WTC11 (cell line): ENCODE measurements at regions not wholly inside any gene's neighbourhood (a gene's known extent, or its start where the extent isn't known, plus 50 kb on each side); places are given as distances from the start of the nearest gene placed in this dataset.

ENCODE experiments used
- ATAC-seq: fragments of 200-7000 bp; cut with Tn5 transposase; 2 replicates; pipeline ENCODE4 v1.10.0; 2021; ENCODE audit warnings: mild to moderate bottlenecking, moderate library complexity
- CTCF ChIA-PET: fragments of 300-600 bp; sonication (Branson Sonifier 250); formaldehyde crosslinking; loops from one replicate; lab custom pipeline; 2021; ENCODE audit warnings: antibody characterized with exemption; lab: Charles Lee
- POLR2A ChIA-PET: fragments of 350-600 bp; sonication (Branson Sonifier 250); formaldehyde crosslinking; loops from one replicate; lab custom pipeline; 2021; ENCODE audit warnings: antibody characterized with exemption; lab: Charles Lee
- DNase-seq: peaks from one replicate; pipeline ENCODE4 v3.0.0; 2021; ENCODE audit warnings: low spot score
- H3K27ac Mint-ChIP-seq: 2 replicates; pipeline ENCODE4 v1.8.0; 2021; ENCODE audit warnings: mixed read lengths
- H3K27me3 Mint-ChIP-seq: 2 replicates; pipeline ENCODE4 v1.8.0; 2021; ENCODE audit warnings: low read depth, mild to moderate bottlenecking, moderate library complexity, mixed read lengths
- H3K36me3 Mint-ChIP-seq: 2 replicates; pipeline ENCODE4 v1.8.0; 2021; ENCODE audit warnings: mixed read lengths
- H3K4me1 Mint-ChIP-seq: 2 replicates; pipeline ENCODE4 v1.8.0; 2022; ENCODE audit warnings: mixed read lengths
- H3K4me3 Mint-ChIP-seq: 2 replicates; pipeline ENCODE4 v1.8.0; 2021; ENCODE audit warnings: mild to moderate bottlenecking, moderate library complexity, mixed read lengths
- H3K9me3 Mint-ChIP-seq: 2 replicates; pipeline ENCODE4 v1.8.0; 2021; ENCODE audit warnings: mixed read lengths
- CTCF ChIP-seq: fragments of 200-600 bp; IDR thresholded peaks from 2 replicates; pipeline ENCODE4 v1.8.0; 2022; ENCODE audit warnings: antibody characterized with exemption
- ERG ChIP-seq: fragments of 250-450 bp; sonication (Bioruptor Pico); IDR thresholded peaks from 2 replicates; pipeline ENCODE4 v1.8.0; 2021; ENCODE audit warnings: mild to moderate bottlenecking
- GABPB1 ChIP-seq: sonication (generic); formaldehyde crosslinking; IDR thresholded peaks from 2 replicates; pipeline ENCODE4 v1.8.1; 2023; ENCODE audit warnings: mild to moderate bottlenecking, missing genetic modification reagents
- JAZF1 ChIP-seq: fragments of 250-450 bp; sonication (Bioruptor Pico); IDR thresholded peaks from 2 replicates; pipeline ENCODE4 v1.9.0; 2021; ENCODE audit warnings: moderate library complexity, mild to moderate bottlenecking, inconsistent platforms
- NR3C1 ChIP-seq: sonication (generic); formaldehyde crosslinking; conservative IDR thresholded peaks from 2 replicates; pipeline ENCODE4 v1.8.1; 2023; ENCODE audit warnings: low read depth, mild to moderate bottlenecking, missing genetic modification reagents
- RELA ChIP-seq: sonication (generic); formaldehyde crosslinking; IDR thresholded peaks from 2 replicates; pipeline ENCODE4 v1.8.1; 2022; ENCODE audit warnings: missing genetic modification reagents, mild to moderate bottlenecking, borderline replicate concordance
- RORB ChIP-seq: fragments of 250-450 bp; sonication (Bioruptor Pico); IDR thresholded peaks from 2 replicates; pipeline ENCODE4 v1.9.0; 2021; ENCODE audit warnings: mild to moderate bottlenecking
- SP1 ChIP-seq: sonication (generic); formaldehyde crosslinking; conservative IDR thresholded peaks from 2 replicates; pipeline ENCODE4 v1.8.1; 2022; ENCODE audit warnings: missing genetic modification reagents
- ZBTB43 ChIP-seq: sonication (generic); formaldehyde crosslinking; IDR thresholded peaks from 2 replicates; pipeline ENCODE4 v1.8.1; 2023; ENCODE audit warnings: mild to moderate bottlenecking, missing genetic modification reagents
- ZNF219 ChIP-seq: sonication (generic); formaldehyde crosslinking; IDR thresholded peaks from 2 replicates; pipeline ENCODE4 v1.8.0; 2023; ENCODE audit warnings: missing genetic modification reagents, mild to moderate bottlenecking, borderline replicate concordance
- ZNF263 ChIP-seq: sonication (generic); formaldehyde crosslinking; IDR thresholded peaks from 2 replicates; pipeline ENCODE4 v1.8.1; 2022; ENCODE audit warnings: low read depth, mild to moderate bottlenecking, moderate library complexity, missing genetic modification reagents
- ZNF416 ChIP-seq: fragments of 250-450 bp; sonication (Bioruptor Pico); IDR thresholded peaks from 2 replicates; pipeline ENCODE4 v1.9.0; 2021; ENCODE audit warnings: mild to moderate bottlenecking, inconsistent platforms
- ZNF425 ChIP-seq: fragments of 250-450 bp; sonication (Bioruptor Pico); conservative IDR thresholded peaks from 2 replicates; pipeline ENCODE4 v1.9.0; 2021; ENCODE audit warnings: mild to moderate bottlenecking
- ZNF532 ChIP-seq: fragments of 250-450 bp; sonication (Bioruptor Pico); IDR thresholded peaks from 2 replicates; pipeline ENCODE4 v1.9.0; 2021; ENCODE audit warnings: mild to moderate bottlenecking, borderline replicate concordance
- TF ChIP-seq, protein P1 (sequence below): sonication (generic); formaldehyde crosslinking; IDR thresholded peaks from 2 replicates; pipeline ENCODE4 v1.8.0; 2022; ENCODE audit warnings: mild to moderate bottlenecking, missing genetic modification reagents
- TF ChIP-seq, protein P2 (sequence below): sonication (generic); formaldehyde crosslinking; IDR thresholded peaks from 2 replicates; pipeline ENCODE4 v1.8.1; 2023; ENCODE audit warnings: mild to moderate bottlenecking, moderate library complexity, missing genetic modification reagents
- TF ChIP-seq, protein P3 (sequence below): sonication (generic); formaldehyde crosslinking; IDR thresholded peaks from 2 replicates; pipeline ENCODE4 v1.8.0; 2023; ENCODE audit warnings: mild to moderate bottlenecking, missing genetic modification reagents

DNA sequence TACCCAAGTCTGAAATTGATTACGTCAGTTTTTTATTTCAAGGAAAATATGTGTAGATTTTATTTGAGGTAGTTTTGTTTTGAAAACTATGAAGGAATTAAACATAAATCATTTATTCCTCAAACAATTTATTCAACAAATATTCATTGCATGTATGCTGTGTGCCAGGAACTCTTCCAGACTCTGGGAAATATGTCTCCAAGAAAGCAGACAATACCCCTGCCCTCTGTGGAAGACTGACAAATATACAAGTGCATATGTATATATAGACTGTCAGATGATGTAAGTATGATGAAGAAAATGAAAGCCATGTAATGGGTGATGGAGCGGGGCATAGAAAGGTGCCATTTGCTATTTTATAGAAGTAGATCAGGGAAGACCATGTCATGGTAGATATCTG lies 889.5 kb downstream of the USP25 start:
- H3K27ac Mint-ChIP-seq = no peak overlapping the region

More for the DNA sequence above, 889.5 kb downstream of the USP25 start:
- H3K4me1 Mint-ChIP-seq = peaks cover 4% of the 10 kb centered on the region; the same call in 1 of the 2 replicates
- POLR2A ChIA-PET = no interaction called here
- no peak for TF ChIP-seq ZNF263
- no peak for TF ChIP-seq ZNF425 (CRISPR knock-in tag)
- no peak for TF ChIP-seq GABPB1
- TF ChIP-seq, protein P1, sequence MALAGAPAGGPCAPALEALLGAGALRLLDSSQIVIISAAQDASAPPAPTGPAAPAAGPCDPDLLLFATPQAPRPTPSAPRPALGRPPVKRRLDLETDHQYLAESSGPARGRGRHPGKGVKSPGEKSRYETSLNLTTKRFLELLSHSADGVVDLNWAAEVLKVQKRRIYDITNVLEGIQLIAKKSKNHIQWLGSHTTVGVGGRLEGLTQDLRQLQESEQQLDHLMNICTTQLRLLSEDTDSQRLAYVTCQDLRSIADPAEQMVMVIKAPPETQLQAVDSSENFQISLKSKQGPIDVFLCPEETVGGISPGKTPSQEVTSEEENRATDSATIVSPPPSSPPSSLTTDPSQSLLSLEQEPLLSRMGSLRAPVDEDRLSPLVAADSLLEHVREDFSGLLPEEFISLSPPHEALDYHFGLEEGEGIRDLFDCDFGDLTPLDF (CRISPR knock-in tag) = no peak
- no peak for TF ChIP-seq ZNF532 (CRISPR knock-in tag)
- TF ChIP-seq, protein P2, sequence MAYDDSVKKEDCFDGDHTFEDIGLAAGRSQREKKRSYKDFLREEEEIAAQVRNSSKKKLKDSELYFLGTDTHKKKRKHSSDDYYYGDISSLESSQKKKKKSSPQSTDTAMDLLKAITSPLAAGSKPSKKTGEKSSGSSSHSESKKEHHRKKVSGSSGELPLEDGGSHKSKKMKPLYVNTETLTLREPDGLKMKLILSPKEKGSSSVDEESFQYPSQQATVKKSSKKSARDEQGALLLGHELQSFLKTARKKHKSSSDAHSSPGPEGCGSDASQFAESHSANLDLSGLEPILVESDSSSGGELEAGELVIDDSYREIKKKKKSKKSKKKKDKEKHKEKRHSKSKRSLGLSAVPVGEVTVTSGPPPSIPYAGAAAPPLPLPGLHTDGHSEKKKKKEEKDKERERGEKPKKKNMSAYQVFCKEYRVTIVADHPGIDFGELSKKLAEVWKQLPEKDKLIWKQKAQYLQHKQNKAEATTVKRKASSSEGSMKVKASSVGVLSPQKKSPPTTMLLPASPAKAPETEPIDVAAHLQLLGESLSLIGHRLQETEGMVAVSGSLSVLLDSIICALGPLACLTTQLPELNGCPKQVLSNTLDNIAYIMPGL = no peak
- TF ChIP-seq ZNF416 (CRISPR knock-in tag) = no peak
- TF ChIP-seq NR3C1 = no peak
- TF ChIP-seq, protein P3, sequence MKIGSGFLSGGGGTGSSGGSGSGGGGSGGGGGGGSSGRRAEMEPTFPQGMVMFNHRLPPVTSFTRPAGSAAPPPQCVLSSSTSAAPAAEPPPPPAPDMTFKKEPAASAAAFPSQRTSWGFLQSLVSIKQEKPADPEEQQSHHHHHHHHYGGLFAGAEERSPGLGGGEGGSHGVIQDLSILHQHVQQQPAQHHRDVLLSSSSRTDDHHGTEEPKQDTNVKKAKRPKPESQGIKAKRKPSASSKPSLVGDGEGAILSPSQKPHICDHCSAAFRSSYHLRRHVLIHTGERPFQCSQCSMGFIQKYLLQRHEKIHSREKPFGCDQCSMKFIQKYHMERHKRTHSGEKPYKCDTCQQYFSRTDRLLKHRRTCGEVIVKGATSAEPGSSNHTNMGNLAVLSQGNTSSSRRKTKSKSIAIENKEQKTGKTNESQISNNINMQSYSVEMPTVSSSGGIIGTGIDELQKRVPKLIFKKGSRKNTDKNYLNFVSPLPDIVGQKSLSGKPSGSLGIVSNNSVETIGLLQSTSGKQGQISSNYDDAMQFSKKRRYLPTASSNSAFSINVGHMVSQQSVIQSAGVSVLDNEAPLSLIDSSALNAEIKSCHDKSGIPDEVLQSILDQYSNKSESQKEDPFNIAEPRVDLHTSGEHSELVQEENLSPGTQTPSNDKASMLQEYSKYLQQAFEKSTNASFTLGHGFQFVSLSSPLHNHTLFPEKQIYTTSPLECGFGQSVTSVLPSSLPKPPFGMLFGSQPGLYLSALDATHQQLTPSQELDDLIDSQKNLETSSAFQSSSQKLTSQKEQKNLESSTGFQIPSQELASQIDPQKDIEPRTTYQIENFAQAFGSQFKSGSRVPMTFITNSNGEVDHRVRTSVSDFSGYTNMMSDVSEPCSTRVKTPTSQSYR (CRISPR knock-in tag) = no peak
- TF ChIP-seq RORB (CRISPR knock-in tag) = no peak
- no peak for TF ChIP-seq RELA (CRISPR knock-in tag)
- no peak for TF ChIP-seq ERG (CRISPR knock-in tag)
- no peak for TF ChIP-seq SP1 (CRISPR knock-in tag)
- no peak for TF ChIP-seq ZBTB43 (CRISPR knock-in tag)
- no peak for TF ChIP-seq JAZF1 (CRISPR knock-in tag)
- no peak for TF ChIP-seq ZNF219 (CRISPR knock-in tag)
- no peak for TF ChIP-seq CTCF
- TF ChIP-seq, all 79 proteins: peak for 0
- no peak for DNase-seq
- ATAC-seq = no peak
- Mint-ChIP-seq H3K36me3 (peaks cover 18% of the 10 kb centered on the region), H3K4me3 (no peak overlapping the region), H3K27me3 (no peaks in the 10 kb centered on the region), H3K9me3 (peaks cover 32% of the 10 kb centered on the region)
- CTCF ChIA-PET = no interaction called here
